ENCODE measurements at regions not wholly inside any gene's neighbourhood (a gene's known extent, or its start where the extent isn't known, plus 50 kb on each side); places are given as distances from the start of the nearest gene placed in this dataset.
"Not testable (repeated sequence)": the region's sequence is repeated elsewhere in the genome, so short reads cannot be mapped to it uniquely, and the experiment has no call there.

- peak; percentile 34 for DNase-seq (ENCODE audit: low read depth)
These were observed 60.1 kb upstream of the FAM171A1 start for GRCh38 chr10:15430969-15431771.

GRCh38 chr10:15428681-15429080, 57.6 kb upstream of the FAM171A1 start:
- DNase-seq (ENCODE audit: low read depth) = no peak

- DNase-seq (ENCODE audit: low read depth) = peak; percentile 55
These were observed 56.8 kb upstream of the FAM171A1 start for GRCh38 chr10:15427843-15428414.

- DNase-seq (ENCODE audit: low read depth) = no peak
These were observed 55.5 kb upstream of the FAM171A1 start for GRCh38 chr10:15426558-15426957.

GRCh38 chr10:15426115-15426514, 55.0 kb upstream of the FAM171A1 start:
- no peak for DNase-seq (ENCODE audit: low read depth)

- not testable (repeated sequence) for DNase-seq (ENCODE audit: low read depth)
These were observed 50.8 kb upstream of the FAM171A1 start for GRCh38 chr10:15421875-15422274.

All from myocyte (in vitro differentiated cells).